OCI-LY7 (cell line): ENCODE measurements at regions not wholly inside any gene's neighbourhood (a gene's known extent, or its start where the extent isn't known, plus 50 kb on each side); places are given as distances from the start of the nearest gene placed in this dataset.

Source experiments
- BruUV-seq: library from RNA; stranded (reverse); fragments of 400-500 nt; replicated peaks from 2 replicates; lab custom pipeline; 2021; lab: Mats Ljungman, UMichigan
- CTCF ChIA-PET: fragments of 300-600 bp; sonication (Branson Sonifier 250); formaldehyde crosslinking; loops from one replicate; lab custom pipeline; 2022; ENCODE audit warnings: antibody characterized with exemption; ENCODE audit not compliant: unreplicated experiment; lab: Charles Lee
- POLR2A ChIA-PET: fragments of 300-600 bp; sonication (Branson Sonifier 250); formaldehyde crosslinking; loops from one replicate; lab custom pipeline; 2022; ENCODE audit warnings: antibody characterized with exemption; lab: Charles Lee
- DNase-seq: peaks from one replicate; pipeline ENCODE4 v3.0.0-alpha.2; 2015; ENCODE audit warnings: low spot score
- H2AFZ ChIP-seq: fragments of 200-600 bp; sonication (generic), shearing (Covaris generic); 2 replicates; pipeline ENCODE4 v1.6.1; 2014; ENCODE audit warnings: mild to moderate bottlenecking, antibody characterized with exemption, low read length, moderate library complexity
- H3K27ac ChIP-seq: fragments of 200-600 bp; sonication (generic); 2 replicates; pipeline ENCODE4 v1.5.1; 2014; ENCODE audit warnings: mixed run types, low read depth, mild to moderate bottlenecking, moderate library complexity, low read length, inconsistent platforms; ENCODE audit not compliant: poor library complexity, severe bottlenecking
- H3K36me3 ChIP-seq: fragments of 200-600 bp; sonication (generic); 2 replicates; pipeline ENCODE4 v1.6.1; 2014; ENCODE audit warnings: mild to moderate bottlenecking, antibody characterized with exemption, low read length, moderate library complexity, mixed read lengths; ENCODE audit not compliant: insufficient read depth
- H3K4me1 ChIP-seq: fragments of 200-600 bp; sonication (generic); 2 replicates; pipeline ENCODE4 v1.5.1; 2014; ENCODE audit warnings: mild to moderate bottlenecking, low read length; ENCODE audit not compliant: insufficient read depth, poor library complexity, severe bottlenecking
- H3K4me2 ChIP-seq: fragments of 200-600 bp; sonication (generic); 2 replicates; pipeline ENCODE4 v1.6.1; 2014; ENCODE audit warnings: mild to moderate bottlenecking, low read length
- H3K4me3 ChIP-seq: fragments of 200-600 bp; sonication (generic); 2 replicates; pipeline ENCODE4 v1.5.1; 2014; ENCODE audit warnings: mild to moderate bottlenecking, low read depth, low read length; ENCODE audit not compliant: poor library complexity, severe bottlenecking
- H3K79me2 ChIP-seq: fragments of 200-600 bp; sonication (generic); 2 replicates; pipeline ENCODE4 v1.6.1; 2016; ENCODE audit warnings: low read depth, mild to moderate bottlenecking, low read length, moderate library complexity, mixed read lengths; ENCODE audit not compliant: insufficient read depth
- H3K9me2 ChIP-seq: fragments of 200-600 bp; sonication (generic); 2 replicates; pipeline ENCODE4 v1.6.1; 2016; ENCODE audit warnings: mild to moderate bottlenecking, low read length, mixed read lengths; ENCODE audit not compliant: insufficient read depth
- H3K9me3 ChIP-seq: fragments of 200-600 bp; sonication (generic); 2 replicates; pipeline ENCODE4 v1.6.1; 2014; ENCODE audit warnings: mild to moderate bottlenecking, mixed run types, low read length, mixed read lengths
- H4K20me1 ChIP-seq: fragments of 200-600 bp; sonication (generic); 2 replicates; pipeline ENCODE4 v1.6.1; 2014; ENCODE audit warnings: mild to moderate bottlenecking, antibody characterized with exemption, low read length, moderate library complexity, mixed read lengths; ENCODE audit not compliant: insufficient read depth
- CTCF ChIP-seq: fragments of 200-600 bp; sonication (generic); conservative IDR thresholded peaks from 2 replicates; pipeline ENCODE4 v1.5.1; 2014; ENCODE audit warnings: mild to moderate bottlenecking, antibody characterized with exemption, low read length, moderate library complexity, mixed read lengths
- EZH2phosphoT487 ChIP-seq: fragments of 200-600 bp; sonication (generic); IDR thresholded peaks from 2 replicates; pipeline ENCODE4 v1.6.1; 2018; ENCODE audit warnings: low read depth, borderline replicate concordance, mild to moderate bottlenecking, mixed run types, antibody characterized with exemption, low read length, moderate library complexity, mixed read lengths
- intact Hi-C: fragments of 100-400 bp; cut with micrococcal nuclease; formaldehyde crosslinking; loops from one replicate; pipeline ENCODE4 v1.10.0; 2022; ENCODE audit not compliant: unreplicated experiment

GRCh38 chr14:98231210-98231609 lies 1040.8 kb downstream of the BCL11B start:
- Histone ChIP-seq H3K9me3 (no peaks in the 10 kb centered on the region), H3K79me2 (no peaks in the 10 kb centered on the region), H4K20me1 (no peaks in the 10 kb centered on the region), H3K4me2 (no peak overlapping the region), H3K27ac (no peak overlapping the region), H3K9me2 (no peaks in the 10 kb centered on the region), H3K36me3 (no peaks in the 10 kb centered on the region), H3K4me3 (no peak overlapping the region), H2AFZ (no peak overlapping the region), H3K4me1 (no peaks in the 10 kb centered on the region)
- POLR2A ChIA-PET, result no interaction called here
- BruUV-seq, result no TSS peak
- CTCF ChIA-PET, result no interaction called here
- TF ChIP-seq CTCF (no peak), EZH2phosphoT487 (no peak)
- intact Hi-C loops, result no loop called here
- no peak for DNase-seq

- H3K36me3 ChIP-seq, result no peaks in the 10 kb centered on the region
- ChIA-PET POLR2A (no interaction called here), CTCF (no interaction called here)
- intact Hi-C loops, result no loop called here
- H3K79me2 ChIP-seq, result no peaks in the 10 kb centered on the region
- H3K27ac ChIP-seq, result no peak overlapping the region
- H3K9me3 ChIP-seq, result no peaks in the 10 kb centered on the region
- no peak for DNase-seq
- H3K9me2 ChIP-seq, result no peaks in the 10 kb centered on the region
- TF ChIP-seq EZH2phosphoT487 (no peak), CTCF (no peak)
- no peaks in the 10 kb centered on the region for H3K4me1 ChIP-seq
- BruUV-seq, result no TSS peak
- H3K4me2 ChIP-seq, result no peak overlapping the region
- H3K4me3 ChIP-seq, result no peak overlapping the region
- no peaks in the 10 kb centered on the region for H4K20me1 ChIP-seq
- H2AFZ ChIP-seq, result no peak overlapping the region
Measured at GRCh38 chr14:98233656-98234055, 1038.3 kb downstream of the BCL11B start.

- H2AFZ ChIP-seq, result no peak overlapping the region
- ChIA-PET POLR2A (no interaction called here), CTCF (no interaction called here)
- no peaks in the 10 kb centered on the region for H4K20me1 ChIP-seq
- intact Hi-C loops, result no loop called here
- BruUV-seq, result no TSS peak
- no peaks in the 10 kb centered on the region for H3K79me2 ChIP-seq
- TF ChIP-seq EZH2phosphoT487 (no peak), CTCF (no peak)
- H3K4me2 ChIP-seq, result no peak overlapping the region
- DNase-seq, result no peak
- H3K27ac ChIP-seq, result no peak overlapping the region
- no peaks in the 10 kb centered on the region for H3K36me3 ChIP-seq
- H3K4me1 ChIP-seq, result no peaks in the 10 kb centered on the region
- no peaks in the 10 kb centered on the region for H3K9me2 ChIP-seq
- no peaks in the 10 kb centered on the region for H3K9me3 ChIP-seq
- no peak overlapping the region for H3K4me3 ChIP-seq
Measured at GRCh38 chr14:98234208-98234607, 1037.8 kb downstream of the BCL11B start.
